Prostate gland (tissue), 2 donors: ENCODE measurements at regions not wholly inside any gene's neighbourhood (a gene's known extent, or its start where the extent isn't known, plus 50 kb on each side); places are given as distances from the start of the nearest gene placed in this dataset.

Experiments used
- DNase-seq: peaks from one replicate; pipeline ENCODE4 v3.0.0-alpha.2; 2019; ENCODE audit warnings: low spot score
- H3K27ac ChIP-seq, 2 donors: fragments of 200-600 bp; sonication (generic); 2 replicates each; pipeline ENCODE4 v1.5.1; 2017 to 2019
- H3K27me3 ChIP-seq: fragments of 200-600 bp; sonication (generic); replicated peaks from 2 replicates; pipeline ENCODE4 v1.5.1; 2019; ENCODE audit not compliant: insufficient read depth
- H3K36me3 ChIP-seq, 2 donors: fragments of 200-600 bp; sonication (generic); 1 replicate in 1 of 2; 2 replicates in 1 of 2; pipeline versions ENCODE4 v1.5.1 to v1.8.1; 2017 to 2019
- H3K4me1 ChIP-seq: fragments of 200-600 bp; sonication (generic); replicated peaks from 2 replicates; pipeline ENCODE4 v1.5.1; 2019
- H3K4me3 ChIP-seq, 2 donors: fragments of 200-600 bp; sonication (generic); 2 replicates each; pipeline ENCODE4 v1.5.1; 2017 to 2019
- H3K9me3 ChIP-seq: fragments of 200-600 bp; sonication (generic); 2 replicates; pipeline ENCODE4 v1.5.1; 2017
- CTCF ChIP-seq, 4 experiments: fragments of 200-600 bp in 2 of 4; fragments of 450-650 bp in 2 of 4; sonication (generic) in 2 of 4; IDR thresholded peaks; 1 replicate in 3 of 4; 2 replicates in 1 of 4; pipeline ENCODE4 v1.5.1; 2016 to 2019; ENCODE audit warnings: antibody characterized with exemption in 4 of 4, mild to moderate bottlenecking in 2 of 4, moderate library complexity in 2 of 4
- POLR2A ChIP-seq: fragments of 450-650 bp; IDR thresholded peaks from one replicate; pipeline ENCODE4 v1.6.1; 2016; ENCODE audit warnings: antibody characterized with exemption, mild to moderate bottlenecking
- POLR2AphosphoS5 ChIP-seq: sonication (generic); formaldehyde crosslinking; IDR thresholded peaks from one replicate; pipeline ENCODE4 v1.6.1; 2017; ENCODE audit warnings: antibody characterized with exemption
- WGBS: methylation state at CpG from one replicate; pipeline ENCODE4 v1.1.5; 2018; 5-methylcytosine and 5-hydroxymethylcytosine counted together
- intact Hi-C: fragments of 100-400 bp; cut with DNase I; formaldehyde crosslinking; loops from one replicate; pipeline ENCODE4 v1.14.2; 2022

GRCh38 chr3:106263011-106263410 is 394.2 kb upstream of the CBLB start:
- no peak for DNase-seq
- TF ChIP-seq CTCF (IDR thresholded peaks at IDR 0.05), result no peak
- TF ChIP-seq POLR2AphosphoS5, result no peak
- TF ChIP-seq POLR2A, result no peak
- no peak overlapping the region for H3K27ac ChIP-seq
- no peak overlapping the region for H3K4me3 ChIP-seq
- no peaks in the 10 kb centered on the region for H3K36me3 ChIP-seq
- intact Hi-C loops, result no loop called here
- H3K4me1 ChIP-seq, result no peaks in the 10 kb centered on the region
- no peaks in the 10 kb centered on the region for H3K9me3 ChIP-seq
- H3K27me3 ChIP-seq, result no peaks in the 10 kb centered on the region
- 88% methylated on average over 5 of the region's 5 CpGs for WGBS

- DNase-seq, result no peak
- Histone ChIP-seq H3K36me3 (no peaks in the 10 kb centered on the region), H3K9me3 (no peaks in the 10 kb centered on the region), H3K27me3 (no peaks in the 10 kb centered on the region), H3K27ac (no peak overlapping the region), H3K4me3 (no peak overlapping the region), H3K4me1 (no peaks in the 10 kb centered on the region)
- intact Hi-C loops, result no loop called here
- TF ChIP-seq CTCF (IDR thresholded peaks at IDR 0.05) (no peak), POLR2A (no peak), POLR2AphosphoS5 (no peak)
Observed at GRCh38 chr3:106263546-106263945, 394.7 kb upstream of the CBLB start.

GRCh38 chr3:106265704-106266103 is 396.9 kb upstream of the CBLB start:
- H3K27ac ChIP-seq, result no peak overlapping the region
- H3K9me3 ChIP-seq, result no peaks in the 10 kb centered on the region
- no peaks in the 10 kb centered on the region for H3K36me3 ChIP-seq
- no peak overlapping the region for H3K4me3 ChIP-seq
- WGBS, result 41% methylated on average over 3 of the region's 3 CpGs
- DNase-seq, result no peak
- intact Hi-C loops, result no loop called here
- no peak for TF ChIP-seq POLR2AphosphoS5
- TF ChIP-seq CTCF (IDR thresholded peaks at IDR 0.05), result no peak
- TF ChIP-seq POLR2A, result no peak
- no peaks in the 10 kb centered on the region for H3K4me1 ChIP-seq
- no peaks in the 10 kb centered on the region for H3K27me3 ChIP-seq

- no peak for DNase-seq
- H3K36me3 ChIP-seq, result no peaks in the 10 kb centered on the region
- H3K9me3 ChIP-seq, result no peaks in the 10 kb centered on the region
- H3K4me1 ChIP-seq, result no peaks in the 10 kb centered on the region
- intact Hi-C loops, result no loop called here
- H3K4me3 ChIP-seq, result no peak overlapping the region
- no peak overlapping the region for H3K27ac ChIP-seq
- no peaks in the 10 kb centered on the region for H3K27me3 ChIP-seq
- no peak for TF ChIP-seq POLR2A
- TF ChIP-seq CTCF (IDR thresholded peaks at IDR 0.05), result no peak
- no peak for TF ChIP-seq POLR2AphosphoS5
- 95% methylated on average over 4 of the region's 4 CpGs for WGBS
Observed at GRCh38 chr3:106268696-106269095, 399.9 kb upstream of the CBLB start.

- intact Hi-C loops, result no loop called here
- H3K36me3 ChIP-seq, result no peaks in the 10 kb centered on the region
- H3K27me3 ChIP-seq, result no peaks in the 10 kb centered on the region
- no peak for DNase-seq
- TF ChIP-seq POLR2AphosphoS5 (no peak), POLR2A (no peak), CTCF (IDR thresholded peaks at IDR 0.05) (no peak)
- H3K27ac ChIP-seq, result no peak overlapping the region
- WGBS, result 89% methylated on average over 1 of the region's 1 CpG
- no peak overlapping the region for H3K4me3 ChIP-seq
- H3K9me3 ChIP-seq, result no peaks in the 10 kb centered on the region
- no peaks in the 10 kb centered on the region for H3K4me1 ChIP-seq
Observed at GRCh38 chr3:106272302-106272701, 403.5 kb upstream of the CBLB start.
